Heart left ventricle (tissue), 16 donors: ENCODE measurements at regions not wholly inside any gene's neighbourhood (a gene's known extent, or its start where the extent isn't known, plus 50 kb on each side); places are given as distances from the start of the nearest gene placed in this dataset.

Experiments used
- ATAC-seq, 4 donors: fragments of 200-7000 bp; cut with Tn5 transposase; one replicate each; pipeline ENCODE4 v1.9.1; 2020 to 2022; ENCODE audit warnings: moderate library complexity in 4 of 4, mild to moderate bottlenecking in 3 of 4, moderate number of reproducible peaks in 1 of 4
- DNase-seq, 5 donors: peaks; one replicate each; pipeline ENCODE4 v3.0.0-alpha.2; 2020
- H3K27ac ChIP-seq, 12 donors: fragments of 200-600 bp; sonication (generic) in 4 of 12; one replicate each; pipeline versions ENCODE4 v1.5.0 to v1.8.0; 2016 to 2022; ENCODE audit warnings: mild to moderate bottlenecking in 2 of 12
- H3K27me3 ChIP-seq, 9 donors: fragments of 200-600 bp; sonication (generic) in 2 of 9; one replicate each; pipeline versions ENCODE4 v1.5.1 to v1.8.0; 2016 to 2022; ENCODE audit warnings: mild to moderate bottlenecking in 3 of 9
- H3K36me3 ChIP-seq, 9 donors: fragments of 200-600 bp; sonication (generic) in 2 of 9; one replicate each; pipeline versions ENCODE4 v1.5.0 to v1.8.0; 2018 to 2022; ENCODE audit warnings: mild to moderate bottlenecking in 2 of 9
- H3K4me1 ChIP-seq, 12 donors: fragments of 200-600 bp; sonication (generic) in 4 of 12; one replicate each; pipeline versions ENCODE4 v1.5.0 to v1.8.0; 2016 to 2022; ENCODE audit warnings: mild to moderate bottlenecking in 3 of 12
- H3K4me3 ChIP-seq, 12 donors: fragments of 200-600 bp; sonication (generic) in 4 of 12; one replicate each; pipeline versions ENCODE4 v1.5.0 to v1.8.0; 2017 to 2022; ENCODE audit warnings: mild to moderate bottlenecking in 9 of 12, moderate library complexity in 4 of 12
- H3K9me3 ChIP-seq, 12 donors: fragments of 200-600 bp; sonication (generic) in 4 of 12; one replicate each; pipeline versions ENCODE4 v1.5.0 to v1.8.0; 2016 to 2022; ENCODE audit warnings: mild to moderate bottlenecking in 1 of 12
- CTCF ChIP-seq, 12 donors: fragments of 200-600 bp; sonication (generic) in 4 of 12; IDR thresholded peaks; one replicate each; pipeline versions ENCODE4 v1.5.0 to v1.8.0; 2018 to 2022; ENCODE audit warnings: antibody characterized with exemption in 12 of 12, mild to moderate bottlenecking in 5 of 12
- POLR2A ChIP-seq, 2 donors: fragments of 450-650 bp; IDR thresholded peaks; one replicate each; pipeline ENCODE4 v1.6.1; 2017; ENCODE audit warnings: antibody characterized with exemption in 2 of 2, mild to moderate bottlenecking in 2 of 2, moderate library complexity in 2 of 2
- WGBS, 4 donors: extraction: QIAGEN DNeasy Blood & Tissue Kit in 2 of 4; methylation state at CpG; one replicate each; pipeline versions ENCODE4 v1.1.5 to v1.1.7; 2013 to 2018; 5-methylcytosine and 5-hydroxymethylcytosine counted together
- intact Hi-C, 10 donors: fragments of 100-400 bp; cut with DNase I; formaldehyde crosslinking; loops; one replicate each; pipeline versions ENCODE4 v1.11.1 to v1.14.2; 2022
- donor health status: ischemic (EF 13 %, LVEDD 7.1; RV severe dilation, severe dysfunction).
- donor health status: healthy with polysubstance abuse.
- donor health status: DM: no; HTN: yes; CAD: no.
- donor health status: DM: no; HTN: no; CAD: no.
- donor health status: ischemic (EF 25% LVEDD 6.9; RV normal size, moderate dysfunction).
- donor health status: ischemic (EF 25% LVEDD 5.7; RV mildly dilated, moderate dysfunction).
- donor health status: healthy.
- donor health status: DM: yes; HTN: yes; CAD: no.
- donor health status: ischemic (EF 35%, LVEDD 5.7; RV mildly dilated, moderate dysfunction).
- donor health status: nonischemic (EF 11% LVEDD 7.7; RV severe dilation, severe dysfunction).
- donor health status: DM: yes; HTN: yes; CAD: no.
- donor health status: PGD.
- donor health status: ischemic (EF 29% LVEDD 5.4; RV normal size, mild dysfunction).
- donor health status: nonischemic (EF 23%, LVEDD 6.1; RV moderate dilation, normal function).

GRCh38 chr17:65324611-65325342 lies 187.6 kb downstream of the RGS9 start:
- Histone ChIP-seq H3K4me3 (no peak overlapping the region), H3K27ac (no peak overlapping the region), H3K9me3 (peaks cover 0 to 3% (median 0%) of the 10 kb centered on the region in 12 donors), H3K36me3 (no peaks in the 10 kb centered on the region), H3K27me3 (no peaks in the 10 kb centered on the region), H3K4me1 (peaks cover 0 to 7% (median 0%) of the 10 kb centered on the region in 12 donors)
- DNase-seq = peak in 1 of 5 donors; percentile 25
- ATAC-seq = peak; percentile 57 to 73 (median 70)
- no peak for TF ChIP-seq POLR2A (IDR thresholded peaks at IDR 0.05)
- TF ChIP-seq CTCF (IDR thresholded peaks at IDR 0.05) = no peak
- 59 to 72% (median 66%) methylated on average over 5 of the region's 5 CpGs for WGBS, 4 donors
- intact Hi-C loops = no loop called here

GRCh38 chr17:65323049-65323448 lies 185.9 kb downstream of the RGS9 start:
- Histone ChIP-seq H3K9me3 (no peaks in the 10 kb centered on the region), H3K4me1 (peaks cover 0 to 7% (median 0%) of the 10 kb centered on the region in 12 donors), H3K4me3 (no peak overlapping the region), H3K27me3 (no peaks in the 10 kb centered on the region), H3K27ac (no peak overlapping the region), H3K36me3 (no peaks in the 10 kb centered on the region)
- DNase-seq (no peak), ATAC-seq (no peak)
- TF ChIP-seq CTCF (IDR thresholded peaks at IDR 0.05) (no peak), POLR2A (IDR thresholded peaks at IDR 0.05) (no peak)
- 74 to 88% (median 85%) methylated on average over 2 of the region's 2 CpGs for WGBS, 4 donors
- intact Hi-C loops = no loop called here

GRCh38 chr17:65320820-65321219 lies 183.7 kb downstream of the RGS9 start:
- no peak overlapping the region for H3K27ac ChIP-seq
- WGBS, 4 donors = 84 to 87% (median 85%) methylated on average over 5 of the region's 5 CpGs
- ATAC-seq (no peak), DNase-seq (no peak)
- no peak overlapping the region for H3K4me3 ChIP-seq
- intact Hi-C loops = no loop called here
- no peaks in the 10 kb centered on the region for H3K36me3 ChIP-seq
- H3K9me3 ChIP-seq = no peaks in the 10 kb centered on the region
- peaks cover 0 to 7% (median 0%) of the 10 kb centered on the region in 12 donors for H3K4me1 ChIP-seq
- TF ChIP-seq POLR2A (IDR thresholded peaks at IDR 0.05) = no peak
- no peak for TF ChIP-seq CTCF (IDR thresholded peaks at IDR 0.05)
- H3K27me3 ChIP-seq = no peaks in the 10 kb centered on the region

- 35 to 42% (median 39%) methylated on average over 6 of the region's 6 CpGs for WGBS, 4 donors
- Histone ChIP-seq H3K27me3 (peaks cover 0 to 29% (median 6%) of the 10 kb centered on the region in 9 donors), H3K4me3 (no peak overlapping the region), H3K9me3 (no peaks in the 10 kb centered on the region), H3K4me1 (no peaks in the 10 kb centered on the region), H3K36me3 (no peaks in the 10 kb centered on the region), H3K27ac (no peak overlapping the region)
- intact Hi-C loops = no loop called here
- no peak for DNase-seq
- no peak for TF ChIP-seq POLR2A (IDR thresholded peaks at IDR 0.05)
- no peak for TF ChIP-seq CTCF (IDR thresholded peaks at IDR 0.05)
- no peak for ATAC-seq
Observed at GRCh38 chr17:65314212-65314611, 177.0 kb downstream of the RGS9 start.
